Stimulated activated CD4-positive, alpha-beta T cell treated with anti-CD3 and anti-CD28 coated beads, Interleukin-4, amount 100 ng/mL, for 4 hours (primary cell): ENCODE measurements at regions not wholly inside any gene's neighbourhood (a gene's known extent, or its start where the extent isn't known, plus 50 kb on each side); places are given as distances from the start of the nearest gene placed in this dataset.

Experiments
- DNase-seq, 2 experiments: peaks; one replicate each; pipeline ENCODE4 v3.0.0-alpha.2; 2020

DNA sequence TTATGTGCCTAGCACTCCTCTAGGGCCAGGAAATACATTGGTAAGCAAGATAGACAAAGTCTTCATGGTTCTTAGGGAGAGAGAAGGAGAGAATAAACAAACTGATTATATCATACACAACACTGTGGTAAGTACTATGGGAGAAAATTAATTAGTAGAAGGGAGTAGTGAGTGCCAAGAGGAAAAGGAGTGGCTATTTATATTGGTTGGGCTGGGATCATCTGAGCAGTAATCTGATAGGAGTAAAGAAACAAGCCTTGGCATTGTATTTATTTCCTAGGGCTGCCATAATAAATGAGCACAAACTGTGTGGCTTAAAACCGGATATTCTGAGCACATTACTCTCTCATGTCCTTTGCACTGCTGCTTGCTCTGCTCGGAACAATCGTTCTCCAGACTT, 158.1 kb upstream of the PHF14 start:
- DNase-seq, result no peak

DNA sequence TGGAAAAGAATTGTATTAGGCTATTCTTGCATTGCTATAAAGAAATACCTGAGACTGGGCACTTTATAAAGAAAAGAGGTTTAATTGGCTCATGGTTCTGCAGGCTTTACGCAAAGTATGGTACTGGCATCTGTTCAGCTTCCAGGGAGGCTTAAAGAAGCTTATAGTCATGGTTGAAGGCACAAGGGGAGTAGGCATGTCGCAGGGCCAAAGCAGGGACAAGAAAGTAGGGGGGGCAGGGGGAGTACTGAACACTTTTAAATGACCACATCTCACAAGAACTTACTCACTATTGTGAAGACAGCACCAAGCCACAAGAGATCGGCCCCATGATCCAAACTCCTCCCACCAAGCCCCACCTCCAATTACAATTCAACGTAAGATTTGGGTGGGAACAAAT, 152.5 kb upstream of the PHF14 start:
- no peak for DNase-seq

DNA sequence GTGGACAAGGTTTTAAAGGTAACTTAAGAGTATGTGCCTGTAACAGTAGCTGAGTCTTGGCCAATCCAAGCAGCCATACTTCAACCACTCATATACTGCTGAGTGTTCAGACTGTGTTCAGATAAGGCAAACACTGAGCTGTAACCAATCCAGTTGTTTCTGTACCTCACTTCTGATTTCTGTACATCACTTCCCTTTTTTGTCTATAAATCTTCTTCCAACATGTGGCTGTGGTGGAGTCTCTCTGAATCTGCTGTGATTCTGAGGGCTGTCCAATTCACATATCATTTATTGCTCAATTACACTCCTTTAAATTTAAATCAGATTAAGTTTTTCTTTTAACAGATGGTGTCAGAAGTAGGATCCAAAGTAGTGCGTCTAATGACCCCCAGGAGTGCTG, 149.5 kb upstream of the PHF14 start:
- DNase-seq, result no peak

DNA sequence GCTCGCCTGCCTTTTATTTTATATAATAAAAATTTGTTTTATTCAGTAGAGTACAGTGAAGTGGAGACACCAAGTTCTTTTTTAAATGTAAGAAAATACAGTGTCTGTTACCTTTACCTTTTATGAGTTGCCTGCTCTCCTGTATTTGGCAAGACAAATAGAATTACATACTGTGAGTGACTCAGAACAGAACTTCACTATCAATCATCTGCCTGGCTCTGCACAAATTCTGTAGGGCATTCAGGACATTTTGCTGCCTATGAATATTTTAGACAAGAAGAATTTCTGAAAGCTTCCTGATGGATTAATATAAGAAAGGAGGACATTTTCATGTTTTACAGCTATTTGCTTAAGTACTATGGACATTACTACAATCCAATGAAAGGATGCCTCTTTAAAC, 135.4 kb upstream of the PHF14 start:
- DNase-seq, result no peak

DNA sequence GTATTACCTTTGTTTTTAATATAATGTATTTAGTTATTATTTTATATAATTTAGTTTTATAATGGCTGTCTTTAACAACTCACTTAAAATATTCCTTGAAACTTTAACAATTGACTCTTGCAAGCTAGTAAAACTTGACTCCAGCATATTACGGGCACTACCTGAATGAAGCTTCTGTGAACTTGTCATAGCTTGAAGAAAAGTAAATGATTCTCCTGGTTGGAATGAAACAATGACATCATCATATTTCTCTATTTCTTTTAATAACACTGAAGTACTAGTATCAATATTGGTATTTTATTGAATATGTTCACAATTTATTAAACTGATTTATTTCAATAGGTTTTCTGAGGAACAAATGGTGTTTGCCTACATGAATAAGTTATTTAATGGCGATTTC, 128.4 kb upstream of the PHF14 start:
- DNase-seq, result no peak

DNA sequence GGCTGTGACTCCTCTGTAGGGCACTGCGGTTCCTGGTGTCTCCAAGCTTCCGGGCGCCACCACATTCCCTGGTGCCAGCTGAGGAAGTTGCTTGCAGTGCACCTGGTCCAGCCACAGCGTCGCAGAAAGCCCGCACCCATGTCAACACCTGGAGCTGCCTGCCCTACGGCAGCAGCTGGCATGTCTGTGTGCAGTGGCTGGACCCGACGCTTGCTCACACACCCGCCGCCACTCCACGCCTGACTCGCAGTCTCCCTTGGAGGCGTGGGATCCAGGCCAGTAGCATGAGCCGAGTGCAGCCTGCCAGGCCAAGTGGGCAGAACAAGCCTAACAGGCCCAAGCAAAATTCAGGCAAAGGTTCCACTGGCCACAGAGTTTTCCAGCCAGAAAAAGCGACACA, 118.1 kb upstream of the PHF14 start:
- DNase-seq, result no peak

DNA sequence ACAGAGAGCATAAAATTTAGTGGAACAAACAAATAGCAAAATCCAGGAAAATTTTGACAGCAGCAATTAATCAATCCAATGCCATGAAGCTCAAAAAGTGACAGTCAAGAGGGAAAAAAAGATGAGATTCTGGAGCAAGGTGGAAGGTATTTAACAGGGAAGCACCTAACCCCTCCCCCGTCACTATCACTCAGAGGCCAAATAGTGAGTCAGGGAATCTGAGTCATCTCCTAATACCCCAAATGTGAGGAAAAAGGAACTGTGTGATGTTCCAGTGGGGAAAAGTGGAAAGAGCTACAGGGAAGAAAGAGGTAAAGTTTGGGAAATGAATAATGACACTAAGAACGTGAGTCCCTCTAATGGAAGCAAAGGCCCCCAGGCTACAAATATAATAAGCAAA, 113.2 kb upstream of the PHF14 start:
- DNase-seq, result no peak

DNA sequence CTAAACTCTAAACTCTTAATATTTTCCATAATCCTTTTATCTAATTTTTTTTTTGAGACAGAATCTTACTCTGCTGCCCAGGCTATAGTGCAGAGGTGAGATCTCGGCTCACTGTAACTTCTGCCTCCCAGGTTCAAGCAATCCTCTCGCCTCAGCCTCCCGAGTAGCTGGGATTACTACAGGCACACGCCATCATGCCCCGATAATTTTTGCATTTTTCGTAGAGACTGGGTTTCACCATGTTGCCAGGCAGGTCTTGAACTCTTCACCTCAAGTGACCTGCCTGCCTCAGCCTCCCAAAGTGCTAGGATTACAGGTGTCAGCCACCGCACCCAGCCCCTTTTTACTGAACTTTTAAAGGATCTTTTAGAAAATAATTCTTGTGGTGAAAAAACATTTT, 110.2 kb upstream of the PHF14 start:
- DNase-seq, result no peak

DNA sequence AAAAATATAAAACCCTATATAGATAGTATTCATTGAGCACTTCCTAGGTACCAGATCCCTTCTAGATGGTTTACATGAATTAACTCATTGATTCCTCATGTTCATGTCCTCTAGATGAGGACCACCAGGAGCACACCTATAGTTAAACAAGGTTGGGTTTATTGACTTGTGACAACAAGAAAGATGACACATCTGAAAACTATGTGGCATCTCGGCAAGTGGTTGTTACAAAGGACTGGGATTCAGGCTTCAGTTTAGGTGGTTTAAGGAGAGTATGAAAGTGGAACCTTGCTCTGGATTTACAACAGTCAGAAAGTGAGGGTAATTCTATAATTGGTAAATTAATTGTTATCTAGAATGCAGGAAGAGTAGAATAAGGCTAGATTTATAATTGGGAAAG, 99.0 kb upstream of the PHF14 start:
- no peak for DNase-seq

DNA sequence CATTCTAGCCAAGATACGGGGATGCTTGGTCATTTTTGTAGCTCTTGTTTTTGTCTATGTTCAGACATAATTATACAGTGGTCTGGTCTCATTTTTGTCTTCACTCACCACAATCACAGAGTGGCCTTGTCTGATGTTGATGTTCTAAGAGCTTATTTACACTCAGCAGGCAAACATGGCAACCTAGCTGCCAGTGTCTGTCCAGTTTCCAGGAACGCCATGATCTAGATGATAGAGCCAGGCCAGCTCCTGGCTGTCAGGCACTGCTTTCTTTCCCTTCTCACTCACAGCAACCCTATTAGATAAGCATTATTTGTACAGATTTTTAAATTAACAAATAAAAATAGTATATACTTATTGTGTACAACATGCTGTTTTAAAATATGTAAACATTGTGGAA, 98.6 kb upstream of the PHF14 start:
- DNase-seq, result no peak

DNA sequence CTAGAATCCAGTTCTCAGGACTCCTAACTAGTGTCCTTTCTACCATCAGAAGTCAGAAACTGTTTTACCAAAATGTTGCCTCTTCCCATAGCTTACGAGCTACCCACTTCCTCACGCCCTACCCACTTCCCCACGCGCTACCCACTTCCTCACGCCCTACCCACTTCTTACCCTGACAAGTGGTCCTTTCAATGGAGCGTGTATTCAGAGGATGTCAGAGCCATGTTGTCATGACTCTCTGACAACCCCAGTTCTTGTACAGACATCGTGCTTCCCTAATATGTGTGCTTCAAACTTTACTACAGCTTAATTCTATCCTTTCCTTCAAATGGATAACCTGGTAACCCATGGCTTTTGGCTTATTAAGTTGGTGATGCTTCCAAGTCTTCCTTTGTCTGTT, 84.8 kb upstream of the PHF14 start:
- DNase-seq, result no peak

DNA sequence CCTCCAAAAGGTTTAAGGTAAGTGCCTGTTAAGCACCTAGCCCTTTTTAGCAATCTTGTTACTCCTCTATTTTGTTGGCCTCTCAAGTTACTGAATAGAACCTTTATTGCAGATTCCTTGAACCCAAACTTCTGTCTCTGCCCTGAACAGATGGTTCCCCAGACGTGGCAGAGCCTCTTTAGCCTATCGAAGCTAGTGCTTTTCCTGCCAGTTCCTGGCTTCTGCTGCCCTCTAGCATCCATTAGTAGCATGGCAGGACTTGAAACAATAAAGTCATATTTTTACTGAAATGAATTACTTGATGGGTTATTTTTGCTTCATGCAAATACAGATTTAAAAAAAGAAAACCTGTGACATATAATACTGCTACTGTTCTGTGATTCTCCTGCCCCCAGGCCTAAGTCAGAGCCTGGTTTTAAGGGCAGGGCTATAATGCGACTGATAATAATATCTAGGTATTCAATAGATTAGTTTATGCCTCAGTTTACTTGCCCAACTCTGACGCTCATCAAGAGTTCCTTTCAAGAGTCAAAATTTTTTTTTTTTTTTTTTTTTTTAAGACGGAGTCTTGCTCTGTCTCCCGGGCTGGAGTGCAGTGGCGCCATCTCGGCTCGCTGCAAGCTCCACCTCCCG, 84.3 kb upstream of the PHF14 start:
- peak; percentile 7 to 19 for DNase-seq

DNA sequence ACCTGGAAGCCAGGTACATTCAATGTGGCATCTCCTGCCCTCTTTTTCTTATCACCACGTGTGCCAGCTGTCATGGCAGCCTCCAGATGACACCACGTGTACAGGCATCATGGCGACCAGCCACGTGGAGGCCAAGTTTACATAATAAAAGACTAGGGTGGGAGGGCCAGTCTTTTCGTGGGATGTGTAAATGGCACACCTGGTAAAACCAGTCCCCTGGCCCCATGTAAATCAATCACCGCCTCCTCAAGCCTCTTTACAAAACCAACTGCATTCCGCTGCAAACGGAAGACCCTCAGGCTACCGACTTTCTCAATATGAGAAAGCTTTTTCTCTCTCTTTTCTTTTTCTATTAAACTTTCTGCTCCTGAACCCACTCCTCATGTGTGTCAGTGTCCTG, 65.1 kb upstream of the PHF14 start:
- DNase-seq, result no peak

DNA sequence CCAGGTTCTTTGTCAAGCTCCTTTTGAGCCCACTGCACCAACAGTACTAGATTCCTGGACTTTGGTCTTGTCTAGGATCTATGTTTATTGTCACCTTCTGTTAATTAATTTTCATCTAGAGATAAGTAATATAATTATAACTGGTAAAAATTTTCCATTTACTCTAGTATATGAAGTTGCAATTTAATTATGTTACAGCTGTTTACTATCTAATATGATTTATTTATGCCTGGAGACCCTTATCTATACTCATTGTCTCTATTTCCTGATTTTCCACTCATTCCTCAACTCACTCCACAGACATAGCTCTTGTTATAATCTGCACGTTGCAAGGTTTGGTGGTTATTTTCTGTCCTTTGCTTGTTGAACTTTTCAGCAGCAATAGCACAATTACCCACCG, 63.2 kb upstream of the PHF14 start:
- no peak for DNase-seq

DNA sequence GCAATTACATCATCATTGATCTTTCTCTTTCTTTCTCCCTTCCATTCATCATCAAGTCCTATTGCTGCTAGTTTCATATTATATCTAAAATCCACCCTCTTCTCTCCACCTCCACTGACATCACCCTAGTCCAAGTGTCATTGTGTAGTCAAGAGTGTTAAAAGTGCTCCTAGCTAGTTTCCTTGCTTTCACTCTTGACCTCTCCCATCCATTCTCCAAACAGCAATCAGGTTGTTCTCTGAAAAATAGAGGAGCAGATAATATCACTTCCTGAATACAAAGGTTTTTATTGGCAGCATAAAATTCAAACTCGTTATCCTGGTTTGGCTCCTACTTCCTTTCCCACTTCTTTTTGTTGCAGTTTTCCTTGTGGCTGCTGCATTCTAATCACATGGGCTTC, 61.6 kb upstream of the PHF14 start:
- no peak for DNase-seq

DNA sequence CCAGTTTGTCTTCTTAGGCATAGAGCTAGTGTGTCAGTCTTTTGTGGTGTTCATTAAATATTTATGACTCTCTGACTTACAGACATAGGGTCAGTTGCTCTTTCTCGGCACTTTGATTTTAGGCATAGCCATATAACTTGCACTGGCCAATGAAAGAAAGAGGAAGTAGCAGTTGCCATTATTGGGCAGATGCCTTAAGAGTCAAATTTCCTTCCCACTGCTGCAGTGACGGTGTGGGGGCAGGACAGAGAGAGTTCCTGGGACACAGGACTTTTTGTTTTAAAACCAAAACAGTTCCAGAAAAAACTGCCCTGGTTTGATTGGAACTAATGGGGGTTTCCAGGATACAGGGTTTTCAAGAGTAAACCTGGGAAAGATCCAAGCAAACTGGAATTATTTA, 60.2 kb upstream of the PHF14 start:
- no peak for DNase-seq

DNA sequence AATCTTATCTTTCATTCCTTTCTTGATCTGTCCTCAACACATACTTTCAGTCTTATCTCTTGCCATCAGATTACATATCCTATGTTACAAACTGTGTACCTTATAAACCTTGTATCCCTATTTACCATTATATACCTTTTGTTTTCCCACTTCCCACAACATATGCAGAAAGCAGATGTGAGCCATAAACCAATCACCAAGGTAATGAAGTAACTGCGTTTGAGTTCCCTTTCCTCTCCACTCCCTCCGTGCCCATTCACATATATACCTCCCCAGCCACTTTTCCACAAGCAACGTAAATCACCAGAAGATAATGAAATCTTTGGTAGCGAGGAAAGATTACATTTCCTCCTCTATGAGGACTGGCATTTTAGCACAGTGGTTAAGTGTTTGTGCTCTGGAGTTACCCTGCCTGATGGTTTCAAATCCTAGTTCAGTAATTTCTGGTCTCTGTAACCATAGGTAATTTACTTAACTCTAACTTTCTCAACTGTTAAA, 55.5 kb upstream of the PHF14 start:
- DNase-seq, result no peak

DNA sequence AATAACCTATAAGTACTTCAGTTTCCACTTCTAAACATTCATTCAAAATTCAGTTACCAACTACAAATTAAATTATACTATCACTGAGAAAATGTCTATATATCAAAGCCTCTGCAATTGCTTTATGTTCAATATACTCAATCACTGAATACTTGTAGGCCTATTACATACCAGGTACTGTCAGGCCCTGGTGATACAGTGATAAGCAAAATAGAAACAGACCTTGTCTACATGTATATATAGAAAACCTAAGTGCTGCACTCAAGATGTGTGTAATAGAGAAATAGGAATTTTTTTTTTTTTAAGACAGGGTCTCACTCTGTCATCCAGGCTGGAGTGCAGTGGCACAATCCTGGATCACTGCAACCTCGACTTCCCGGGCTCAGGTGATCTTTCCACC, 53.7 kb upstream of the PHF14 start:
- DNase-seq, result no peak
